Posterior vena cava (tissue), 2 donors: ENCODE measurements at regions not wholly inside any gene's neighbourhood (a gene's known extent, or its start where the extent isn't known, plus 50 kb on each side); places are given as distances from the start of the nearest gene placed in this dataset.

Source experiments
- DNase-seq: peaks from one replicate; pipeline ENCODE4 v3.0.0-alpha.2; 2020; ENCODE audit warnings: low spot score
- intact Hi-C, 2 donors: fragments of 100-400 bp; cut with DNase I; formaldehyde crosslinking; loops; one replicate each; pipeline versions ENCODE4 v1.14.1 to v1.14.2; 2022 to 2023
- donor health status: DM: yes; HTN: yes; CAD: no.
- donor health status: DM: yes; HTN: yes; CAD: no.

- DNase-seq, result no peak
- intact Hi-C loops, result no loop called here
Observed at GRCh38 chr7:115511330-115511729, 519.2 kb downstream of the TFEC start.

GRCh38 chr7:115505136-115505535 is 525.4 kb downstream of the TFEC start:
- DNase-seq, result no peak
- intact Hi-C loops, result no loop called here

- no peak for DNase-seq
- intact Hi-C loops, result no loop called here
Observed at GRCh38 chr7:115499956-115500355, 530.6 kb downstream of the TFEC start.

- intact Hi-C loops, result no loop called here
- no peak for DNase-seq
Observed at GRCh38 chr7:115496006-115496405, 534.6 kb downstream of the TFEC start.

GRCh38 chr7:115494529-115495147 is 535.9 kb downstream of the TFEC start:
- no peak for DNase-seq
- intact Hi-C loops, result no loop called here

- intact Hi-C loops, result no loop called here
- DNase-seq, result no peak
Observed at GRCh38 chr7:115493381-115493780, 537.2 kb downstream of the TFEC start.

- intact Hi-C loops, result no loop called here
Observed at GRCh38 chr7:115491744-115492380, 538.7 kb downstream of the TFEC start.

GRCh38 chr7:115479448-115479847 is 551.1 kb downstream of the TFEC start:
- intact Hi-C loops, result no loop called here
- DNase-seq, result no peak

More at GRCh38 chr7:115491744-115492380, 538.7 kb downstream of the TFEC start:
- no peak for DNase-seq

- intact Hi-C loops, result no loop called here
Observed at GRCh38 chr7:115478426-115478825, 552.1 kb downstream of the TFEC start.

GRCh38 chr7:115477193-115477651 is 553.3 kb downstream of the TFEC start:
- peak; percentile 69 for DNase-seq
- intact Hi-C loops, result no loop called here

More at GRCh38 chr7:115478426-115478825, 552.1 kb downstream of the TFEC start:
- no peak for DNase-seq

GRCh38 chr7:115476671-115477181 is 553.8 kb downstream of the TFEC start:
- intact Hi-C loops, result no loop called here
- DNase-seq, result no peak

- DNase-seq, result no peak
- intact Hi-C loops, result no loop called here
Observed at GRCh38 chr7:115475761-115476385, 554.0 kb downstream of the MDFIC start.

- intact Hi-C loops, result no loop called here
- no peak for DNase-seq
Observed at GRCh38 chr7:115475206-115475605, 553.3 kb downstream of the MDFIC start.

GRCh38 chr7:115474137-115474536 is 552.2 kb downstream of the MDFIC start:
- intact Hi-C loops, result no loop called here
- no peak for DNase-seq

GRCh38 chr7:115471891-115472290 is 550.0 kb downstream of the MDFIC start:
- DNase-seq, result no peak
- intact Hi-C loops, result no loop called here

- intact Hi-C loops, result no loop called here
- no peak for DNase-seq
Observed at GRCh38 chr7:115462301-115463015, 540.6 kb downstream of the MDFIC start.

- intact Hi-C loops, result no loop called here
- DNase-seq, result no peak
Observed at GRCh38 chr7:115449689-115450088, 527.8 kb downstream of the MDFIC start.

- DNase-seq, result no peak
- intact Hi-C loops, result no loop called here
Observed at GRCh38 chr7:115447495-115447894, 525.6 kb downstream of the MDFIC start.

GRCh38 chr7:115441033-115441432 is 519.1 kb downstream of the MDFIC start:
- no peak for DNase-seq
- intact Hi-C loops, result no loop called here

- intact Hi-C loops, result no loop called here
Observed at GRCh38 chr7:115435178-115435577, 513.3 kb downstream of the MDFIC start.

More at GRCh38 chr7:115435178-115435577, 513.3 kb downstream of the MDFIC start:
- no peak for DNase-seq
